Osteoblast (primary cell): ENCODE measurements at regions not wholly inside any gene's neighbourhood (a gene's known extent, or its start where the extent isn't known, plus 50 kb on each side); places are given as distances from the start of the nearest gene placed in this dataset.

Source experiments
- DNase-seq: peaks from one replicate; pipeline ENCODE4 v3.0.0; 2011; ENCODE audit warnings: low spot score, mixed read lengths; ENCODE audit not compliant: insufficient read length; ENCODE audit errors: missing footprints
- H2AFZ ChIP-seq: 2 replicates; pipeline ENCODE4 v1.6.0; 2011; ENCODE audit warnings: mild to moderate bottlenecking, low read length
- H3K27ac ChIP-seq: 2 replicates; pipeline ENCODE4 v1.5.1; 2011; ENCODE audit warnings: mild to moderate bottlenecking, low read depth, low read length, moderate library complexity
- H3K27me3 ChIP-seq: 2 replicates; pipeline ENCODE4 v1.6.0; 2012; ENCODE audit warnings: mild to moderate bottlenecking, control low read depth, inconsistent platforms, low read length, moderate library complexity; ENCODE audit not compliant: insufficient read depth
- H3K36me3 ChIP-seq: 2 replicates; pipeline ENCODE4 v1.5.1; 2011; ENCODE audit warnings: mild to moderate bottlenecking, low read length, control low read depth, moderate library complexity; ENCODE audit not compliant: insufficient read depth
- H3K4me1 ChIP-seq: 2 replicates; pipeline ENCODE4 v1.5.1; 2011; ENCODE audit warnings: mild to moderate bottlenecking, low read length, control low read depth, moderate library complexity; ENCODE audit not compliant: insufficient read depth
- H3K4me2 ChIP-seq: 2 replicates; pipeline ENCODE4 v1.6.0; 2011; ENCODE audit warnings: mild to moderate bottlenecking, low read length; ENCODE audit not compliant: insufficient read depth
- H3K4me3 ChIP-seq: fragments of 200-600 bp; sonication (generic); 3 replicates; pipeline ENCODE4 v1.5.1; 2012; ENCODE audit warnings: mild to moderate bottlenecking, low read length, inconsistent platforms; ENCODE audit not compliant: insufficient read depth
- H3K79me2 ChIP-seq: 2 replicates; pipeline ENCODE4 v1.6.0; 2012; ENCODE audit warnings: mild to moderate bottlenecking, low read length, control low read depth, inconsistent platforms; ENCODE audit not compliant: insufficient read depth
- H3K9me3 ChIP-seq: 2 replicates; pipeline ENCODE4 v1.5.1; 2011; ENCODE audit warnings: low read depth, low read length, control low read depth
- H4K20me1 ChIP-seq: 2 replicates; pipeline ENCODE4 v1.6.0; 2012; ENCODE audit warnings: mild to moderate bottlenecking, low read length, control low read depth; ENCODE audit not compliant: insufficient read depth
- CTCF ChIP-seq: IDR thresholded peaks from 2 replicates; pipeline ENCODE4 v1.5.1; 2011; ENCODE audit warnings: mild to moderate bottlenecking, low read depth, low read length, moderate library complexity; ENCODE audit errors: extremely low read depth

- no peak for DNase-seq
- H3K9me3 ChIP-seq = no peaks in the 10 kb centered on the region
- H3K4me1 ChIP-seq = no peaks in the 10 kb centered on the region
- H3K36me3 ChIP-seq = no peaks in the 10 kb centered on the region
- no peak overlapping the region for H2AFZ ChIP-seq
- no peak overlapping the region for H3K27ac ChIP-seq
- H4K20me1 ChIP-seq = no peaks in the 10 kb centered on the region
- H3K27me3 ChIP-seq = no peaks in the 10 kb centered on the region
- no peak overlapping the region for H3K4me3 ChIP-seq
- TF ChIP-seq CTCF = no peak
- H3K79me2 ChIP-seq = no peaks in the 10 kb centered on the region
- no peak overlapping the region for H3K4me2 ChIP-seq
These were observed 123.0 kb upstream of the DYRK2 start for GRCh38 chr12:67525617-67525884.

- H3K27me3 ChIP-seq = no peaks in the 10 kb centered on the region
These were observed 122.4 kb upstream of the DYRK2 start for GRCh38 chr12:67526129-67526528.

GRCh38 chr12:67531051-67531450 lies 117.5 kb upstream of the DYRK2 start:
- H3K4me2 ChIP-seq = no peak overlapping the region
- no peak for TF ChIP-seq CTCF
- no peak overlapping the region for H2AFZ ChIP-seq
- no peak overlapping the region for H3K27ac ChIP-seq
- no peak overlapping the region for H3K4me3 ChIP-seq
- H3K4me1 ChIP-seq = peaks cover 12% of the 10 kb centered on the region
- H3K27me3 ChIP-seq = no peaks in the 10 kb centered on the region
- no peaks in the 10 kb centered on the region for H4K20me1 ChIP-seq
- no peaks in the 10 kb centered on the region for H3K9me3 ChIP-seq
- no peak for DNase-seq
- H3K36me3 ChIP-seq = no peaks in the 10 kb centered on the region
- no peaks in the 10 kb centered on the region for H3K79me2 ChIP-seq

More at GRCh38 chr12:67526129-67526528, 122.4 kb upstream of the DYRK2 start:
- Histone ChIP-seq H3K27ac (no peak overlapping the region), H2AFZ (no peak overlapping the region), H3K4me2 (no peak overlapping the region), H3K79me2 (no peaks in the 10 kb centered on the region), H3K4me3 (no peak overlapping the region), H4K20me1 (no peaks in the 10 kb centered on the region), H3K9me3 (no peaks in the 10 kb centered on the region), H3K36me3 (no peaks in the 10 kb centered on the region), H3K4me1 (no peaks in the 10 kb centered on the region)
- TF ChIP-seq CTCF = no peak
- no peak for DNase-seq

GRCh38 chr12:67531501-67531900 lies 117.0 kb upstream of the DYRK2 start:
- Histone ChIP-seq H3K27me3 (no peaks in the 10 kb centered on the region), H3K4me2 (no peak overlapping the region)

More at GRCh38 chr12:67531501-67531900, 117.0 kb upstream of the DYRK2 start:
- no peak overlapping the region for H3K27ac ChIP-seq
- no peaks in the 10 kb centered on the region for H4K20me1 ChIP-seq
- no peak for TF ChIP-seq CTCF
- DNase-seq = no peak
- no peaks in the 10 kb centered on the region for H3K36me3 ChIP-seq
- H2AFZ ChIP-seq = no peak overlapping the region
- H3K9me3 ChIP-seq = no peaks in the 10 kb centered on the region
- no peak overlapping the region for H3K4me3 ChIP-seq
- H3K79me2 ChIP-seq = no peaks in the 10 kb centered on the region
- H3K4me1 ChIP-seq = peaks cover 12% of the 10 kb centered on the region
